Peyer's patch (tissue), 4 donors: ENCODE measurements at regions not wholly inside any gene's neighbourhood (a gene's known extent, or its start where the extent isn't known, plus 50 kb on each side); places are given as distances from the start of the nearest gene placed in this dataset.
"Not testable (repeated sequence)": the region's sequence is repeated elsewhere in the genome, so short reads cannot be mapped to it uniquely, and the experiment has no call there.

ENCODE experiments used
- DNase-seq, 3 donors: peaks; one replicate each; pipeline ENCODE4 v3.0.0-alpha.2; 2017 to 2019
- H3K27ac ChIP-seq, 4 donors: fragments of 200-600 bp; sonication (generic); one replicate each; pipeline ENCODE4 v1.5.1; 2016 to 2019
- H3K27me3 ChIP-seq, 2 donors: fragments of 200-600 bp; sonication (generic); one replicate each; pipeline ENCODE4 v1.5.1; 2019
- H3K36me3 ChIP-seq, 3 donors: fragments of 200-600 bp; sonication (generic); one replicate each; pipeline ENCODE4 v1.5.1; 2016 to 2019
- H3K4me1 ChIP-seq, 4 donors: fragments of 200-600 bp; sonication (generic); one replicate each; pipeline ENCODE4 v1.5.1; 2016 to 2019
- H3K4me3 ChIP-seq, 4 donors: fragments of 200-600 bp; sonication (generic); 1 replicate in 3 of 4; 2 replicates in 1 of 4; pipeline ENCODE4 v1.5.1; 2016 to 2019; ENCODE audit warnings: mild to moderate bottlenecking in 1 of 4
- H3K9me3 ChIP-seq, 4 donors: fragments of 200-600 bp; sonication (generic); one replicate each; pipeline ENCODE4 v1.5.1; 2016 to 2019; ENCODE audit warnings: mild to moderate bottlenecking in 1 of 4
- POLR2A ChIP-seq, 2 donors: fragments of 450-650 bp; IDR thresholded peaks; one replicate each; pipeline ENCODE4 v1.5.1; 2017; ENCODE audit warnings: antibody characterized with exemption in 2 of 2, mild to moderate bottlenecking in 2 of 2, moderate library complexity in 2 of 2
- TF ChIP-seq, protein P1 (sequence below), 6 experiments: fragments of 450-650 bp in 4 of 6; fragments of 200-600 bp in 2 of 6; sonication (generic) in 1 of 6; IDR thresholded peaks; one replicate each; pipeline ENCODE4 v1.5.1; 2017 to 2019; ENCODE audit warnings: antibody characterized with exemption in 6 of 6, mild to moderate bottlenecking in 3 of 6, moderate library complexity in 1 of 6

- no peak for DNase-seq
- no peaks in the 10 kb centered on the region for H3K27me3 ChIP-seq
These were observed 745.5 kb downstream of the LRRIQ3 start for GRCh38 chr1:73452522-73452921.

GRCh38 chr1:73450668-73451067 is 747.3 kb downstream of the LRRIQ3 start:
- not testable (repeated sequence) for H3K36me3 ChIP-seq, H3K4me3 ChIP-seq, H3K27ac ChIP-seq, H3K4me1 ChIP-seq, H3K9me3 ChIP-seq, DNase-seq, H3K27me3 ChIP-seq

More at GRCh38 chr1:73452522-73452921, 745.5 kb downstream of the LRRIQ3 start:
- TF ChIP-seq, protein P1, sequence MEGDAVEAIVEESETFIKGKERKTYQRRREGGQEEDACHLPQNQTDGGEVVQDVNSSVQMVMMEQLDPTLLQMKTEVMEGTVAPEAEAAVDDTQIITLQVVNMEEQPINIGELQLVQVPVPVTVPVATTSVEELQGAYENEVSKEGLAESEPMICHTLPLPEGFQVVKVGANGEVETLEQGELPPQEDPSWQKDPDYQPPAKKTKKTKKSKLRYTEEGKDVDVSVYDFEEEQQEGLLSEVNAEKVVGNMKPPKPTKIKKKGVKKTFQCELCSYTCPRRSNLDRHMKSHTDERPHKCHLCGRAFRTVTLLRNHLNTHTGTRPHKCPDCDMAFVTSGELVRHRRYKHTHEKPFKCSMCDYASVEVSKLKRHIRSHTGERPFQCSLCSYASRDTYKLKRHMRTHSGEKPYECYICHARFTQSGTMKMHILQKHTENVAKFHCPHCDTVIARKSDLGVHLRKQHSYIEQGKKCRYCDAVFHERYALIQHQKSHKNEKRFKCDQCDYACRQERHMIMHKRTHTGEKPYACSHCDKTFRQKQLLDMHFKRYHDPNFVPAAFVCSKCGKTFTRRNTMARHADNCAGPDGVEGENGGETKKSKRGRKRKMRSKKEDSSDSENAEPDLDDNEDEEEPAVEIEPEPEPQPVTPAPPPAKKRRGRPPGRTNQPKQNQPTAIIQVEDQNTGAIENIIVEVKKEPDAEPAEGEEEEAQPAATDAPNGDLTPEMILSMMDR (IDR thresholded peaks at IDR 0.05), result no peak
- H3K36me3 ChIP-seq, result no peaks in the 10 kb centered on the region
- no peaks in the 10 kb centered on the region for H3K9me3 ChIP-seq
- no peak overlapping the region for H3K27ac ChIP-seq
- H3K4me3 ChIP-seq, result no peak overlapping the region
- no peaks in the 10 kb centered on the region for H3K4me1 ChIP-seq

DNA sequence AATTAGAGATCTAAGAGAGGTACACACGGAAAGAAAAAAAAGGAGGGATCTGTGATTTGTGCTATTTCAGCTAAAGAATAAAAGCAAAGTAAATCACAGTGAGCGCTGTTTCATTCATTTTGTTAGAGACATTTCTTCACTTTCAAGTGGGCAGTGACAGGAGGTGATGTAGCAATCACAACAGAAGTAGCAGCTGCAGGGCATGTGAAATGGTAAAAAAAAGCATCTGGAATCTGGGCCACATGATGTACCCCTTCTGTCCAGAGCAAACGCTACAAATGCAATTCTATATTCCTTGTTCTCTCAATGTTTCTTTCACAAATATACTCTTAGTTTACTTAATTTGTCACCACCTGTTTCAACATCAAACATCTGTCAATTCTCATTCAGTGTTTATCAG is 786.5 kb downstream of the LRRIQ3 start:
- DNase-seq, result no peak
- no peaks in the 10 kb centered on the region for H3K4me1 ChIP-seq
- no peak overlapping the region for H3K27ac ChIP-seq
- no peaks in the 10 kb centered on the region for H3K9me3 ChIP-seq
- TF ChIP-seq POLR2A (IDR thresholded peaks at IDR 0.05), result no peak
- TF ChIP-seq, protein P1 (IDR thresholded peaks at IDR 0.05), result no peak
- H3K36me3 ChIP-seq, result no peaks in the 10 kb centered on the region
- no peak overlapping the region for H3K4me3 ChIP-seq
- H3K27me3 ChIP-seq, result no peaks in the 10 kb centered on the region

GRCh38 chr1:73401666-73402065 is 796.3 kb downstream of the LRRIQ3 start:
- no peaks in the 10 kb centered on the region for H3K27me3 ChIP-seq
- TF ChIP-seq, protein P1 (IDR thresholded peaks at IDR 0.05), result no peak
- no peak for TF ChIP-seq POLR2A (IDR thresholded peaks at IDR 0.05)
- no peaks in the 10 kb centered on the region for H3K4me1 ChIP-seq
- no peak overlapping the region for H3K27ac ChIP-seq
- DNase-seq, result no peak
- H3K36me3 ChIP-seq, result no peaks in the 10 kb centered on the region
- H3K9me3 ChIP-seq, result no peaks in the 10 kb centered on the region
- no peak overlapping the region for H3K4me3 ChIP-seq

DNA sequence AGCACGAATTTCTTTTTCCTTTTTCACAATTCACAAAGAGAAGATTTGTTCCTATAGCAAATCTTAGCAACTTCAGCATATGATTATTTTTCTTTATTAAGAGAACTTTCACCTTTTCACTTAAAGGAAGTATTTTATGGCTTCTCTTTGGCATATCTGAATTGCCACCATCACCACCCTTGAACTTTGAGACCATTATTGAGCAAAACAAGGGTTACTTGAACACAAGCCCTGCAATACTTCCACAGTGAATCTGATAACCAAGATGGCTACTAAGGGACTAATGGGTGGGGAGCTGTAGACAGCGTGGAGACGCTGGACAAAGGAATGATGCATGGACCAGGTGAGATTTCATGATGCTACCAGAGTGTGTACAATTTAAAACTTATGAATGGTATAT is 815.0 kb downstream of the LRRIQ3 start:
- TF ChIP-seq, protein P1 (IDR thresholded peaks at IDR 0.05), result no peak
- TF ChIP-seq POLR2A (IDR thresholded peaks at IDR 0.05), result no peak
- no peak overlapping the region for H3K4me3 ChIP-seq
- H3K27me3 ChIP-seq, result no peaks in the 10 kb centered on the region
- DNase-seq, result no peak
- H3K36me3 ChIP-seq, result no peaks in the 10 kb centered on the region
- H3K9me3 ChIP-seq, result no peaks in the 10 kb centered on the region
- no peaks in the 10 kb centered on the region for H3K4me1 ChIP-seq
- H3K27ac ChIP-seq, result no peak overlapping the region

GRCh38 chr1:73366734-73367413 is 831.1 kb downstream of the LRRIQ3 start:
- Histone ChIP-seq H3K27me3 (no peaks in the 10 kb centered on the region), H3K36me3 (no peaks in the 10 kb centered on the region), H3K27ac (no peak overlapping the region), H3K9me3 (no peaks in the 10 kb centered on the region), H3K4me1 (no peaks in the 10 kb centered on the region), H3K4me3 (no peak overlapping the region)
- no peak for DNase-seq
- TF ChIP-seq POLR2A (IDR thresholded peaks at IDR 0.05), result no peak
- TF ChIP-seq, protein P1 (IDR thresholded peaks at IDR 0.05), result no peak
